Activated CD4-positive, alpha-beta T cell treated with anti-CD3 and anti-CD28 coated beads, Interleukin-10, Interleukin-2, amounts not matched to agents 100 ng/mL and 50 ng/mL, durations not matched to agents 16 hours and 8 hours (primary cell): ENCODE measurements at regions not wholly inside any gene's neighbourhood (a gene's known extent, or its start where the extent isn't known, plus 50 kb on each side); places are given as distances from the start of the nearest gene placed in this dataset.

ENCODE experiments used
- DNase-seq: peaks from one replicate; pipeline ENCODE4 v3.0.0-alpha.2; 2020

GRCh38 chr13:89937420-89937819 is 1410.1 kb upstream of the MIR17HG start:
- DNase-seq, result no peak

- no peak for DNase-seq
Observed at GRCh38 chr13:89940383-89940782, 1407.1 kb upstream of the MIR17HG start.

GRCh38 chr13:89943139-89943538 is 1404.3 kb upstream of the MIR17HG start:
- no peak for DNase-seq

- DNase-seq, result no peak
Observed at GRCh38 chr13:89950225-89950624, 1397.3 kb upstream of the MIR17HG start.

DNA sequence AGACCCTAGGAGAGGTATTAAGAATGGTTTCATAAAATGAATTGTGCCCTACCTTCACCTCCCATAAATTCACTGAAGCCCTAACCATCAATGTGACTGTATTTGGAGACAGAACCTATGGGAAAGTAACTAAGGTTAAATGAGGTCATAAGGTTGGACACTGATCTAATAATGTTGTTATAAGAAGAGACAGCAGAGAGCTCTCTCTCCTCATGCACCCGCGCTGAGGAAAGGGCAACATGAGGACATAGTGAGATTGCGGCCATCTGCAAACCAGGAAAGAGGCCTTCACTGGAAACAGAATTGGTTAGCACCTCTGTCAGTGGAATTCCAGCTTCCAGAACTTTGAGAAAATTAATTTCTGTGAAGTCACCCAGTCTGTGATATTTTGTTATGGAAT is 1396.1 kb upstream of the MIR17HG start:
- no peak for DNase-seq

GRCh38 chr13:89953581-89953980 is 1393.9 kb upstream of the MIR17HG start:
- no peak for DNase-seq

DNA sequence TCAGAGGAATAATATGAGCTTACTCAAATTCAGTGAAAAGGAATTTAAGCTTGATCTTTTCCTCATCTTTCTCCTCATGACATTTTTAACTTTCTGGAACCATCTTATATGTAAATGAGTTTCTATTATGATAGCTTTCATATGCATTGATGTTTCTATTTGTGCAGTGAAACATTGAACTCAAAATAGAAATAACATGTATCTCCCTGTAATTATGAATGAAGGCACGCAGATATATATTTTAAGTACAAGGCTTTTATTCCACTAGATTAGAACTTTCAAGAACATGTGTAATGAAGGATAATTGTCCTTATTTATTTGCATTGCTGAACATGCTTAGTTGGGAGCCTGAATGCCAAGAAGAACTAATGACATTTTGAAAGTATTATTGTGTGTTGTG is 1391.7 kb upstream of the MIR17HG start:
- no peak for DNase-seq

- no peak for DNase-seq
Observed at GRCh38 chr13:89959074-89959473, 1388.4 kb upstream of the MIR17HG start.

DNA sequence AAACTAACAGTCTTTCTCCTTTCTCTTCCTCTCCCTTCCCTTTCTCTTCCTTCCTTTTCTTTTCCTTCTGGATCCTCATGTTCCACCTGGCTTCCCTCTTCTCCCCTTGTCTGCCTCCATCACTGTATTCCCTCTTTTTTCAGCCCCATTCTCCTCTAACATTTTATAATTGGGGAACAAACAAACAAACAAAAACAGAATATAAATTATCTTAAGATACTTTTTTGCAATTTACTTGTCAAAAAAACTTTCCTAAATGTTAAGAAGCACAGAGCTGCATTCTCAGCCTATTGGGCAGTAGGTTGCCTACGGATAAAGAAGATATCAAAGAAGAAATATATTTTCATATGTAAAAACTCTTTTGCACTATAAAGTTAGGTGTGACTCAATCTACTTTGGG is 1382.2 kb upstream of the MIR17HG start:
- DNase-seq, result no peak

DNA sequence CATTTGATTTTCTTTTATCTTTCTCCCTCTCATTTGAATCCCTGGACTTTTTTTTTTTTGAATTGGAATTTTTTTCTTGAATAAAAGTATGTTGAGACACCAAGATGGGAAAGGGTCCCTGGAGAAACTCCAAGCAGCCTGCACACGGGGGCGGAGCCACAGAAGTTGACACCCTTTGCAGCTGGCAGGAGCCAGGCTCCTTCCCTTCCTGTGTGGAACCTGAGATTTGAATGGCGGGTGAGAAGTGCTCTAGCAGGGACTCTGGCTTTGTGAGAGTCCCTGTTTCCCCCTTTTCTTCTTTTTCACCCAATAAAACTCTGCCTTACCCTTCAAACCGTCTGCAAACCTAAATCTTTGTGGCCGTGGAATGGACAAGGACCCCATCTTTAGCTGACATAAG is 1381.0 kb upstream of the MIR17HG start:
- no peak for DNase-seq

DNA sequence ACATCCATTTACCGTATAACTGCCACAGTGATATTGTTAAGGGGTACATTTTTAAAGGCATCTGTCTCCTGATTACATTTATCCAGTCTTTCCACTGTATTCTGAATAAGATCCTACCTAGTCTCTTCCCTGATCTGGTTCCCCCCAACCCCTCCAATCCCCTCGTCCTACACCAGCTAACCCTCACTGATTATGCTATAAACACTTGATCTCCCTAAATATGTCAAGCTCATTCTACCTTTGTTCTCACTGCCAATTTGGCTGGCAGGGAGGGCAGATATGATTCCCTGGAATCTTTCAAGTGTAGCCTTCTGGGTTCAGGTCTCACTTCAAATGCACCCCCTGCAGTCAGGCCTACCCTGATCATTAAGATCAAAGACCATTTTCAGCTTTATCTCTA is 1379.8 kb upstream of the MIR17HG start:
- DNase-seq, result no peak

- no peak for DNase-seq
Observed at GRCh38 chr13:89968470-89968869, 1379.0 kb upstream of the MIR17HG start.

- DNase-seq, result no peak
Observed at GRCh38 chr13:89970353-89970709, 1377.2 kb upstream of the MIR17HG start.

DNA sequence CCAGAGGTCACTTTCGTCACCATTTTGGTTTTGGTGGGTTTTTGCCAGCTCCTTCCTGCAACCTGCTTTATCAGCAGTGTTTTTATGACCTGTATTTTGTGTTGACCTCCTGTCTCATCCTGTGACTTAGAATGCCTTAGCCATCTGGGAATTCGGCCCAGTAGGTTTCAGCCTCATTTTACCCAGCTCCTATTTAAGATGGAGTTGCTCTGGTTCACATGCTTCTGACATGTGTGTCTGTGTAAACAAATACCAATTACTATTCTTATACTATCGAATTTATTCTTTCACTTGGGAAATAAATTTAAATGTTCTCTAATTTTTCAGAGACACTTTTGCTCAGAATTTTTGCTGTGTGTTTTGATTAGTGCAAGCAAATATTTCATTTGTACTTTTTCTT is 1370.3 kb upstream of the MIR17HG start:
- DNase-seq, result no peak

DNA sequence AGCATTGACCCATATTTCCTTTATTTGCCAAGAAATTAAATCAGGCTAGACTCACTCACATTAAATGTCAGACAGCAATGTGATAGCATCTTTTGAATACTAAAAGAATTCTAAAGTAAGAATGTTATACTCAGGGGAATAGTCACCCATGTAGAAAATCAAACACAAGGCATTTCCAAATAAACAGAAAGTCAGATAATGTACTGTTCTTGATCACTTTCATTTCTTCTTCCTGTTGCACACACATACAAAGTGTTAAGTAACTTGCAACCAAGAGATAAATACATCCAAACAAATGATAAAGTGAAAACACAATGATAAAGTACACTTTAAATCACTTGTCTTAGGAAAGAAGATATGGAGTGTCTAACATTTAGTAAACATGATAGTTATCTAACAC is 1366.6 kb upstream of the MIR17HG start:
- DNase-seq, result no peak

DNA sequence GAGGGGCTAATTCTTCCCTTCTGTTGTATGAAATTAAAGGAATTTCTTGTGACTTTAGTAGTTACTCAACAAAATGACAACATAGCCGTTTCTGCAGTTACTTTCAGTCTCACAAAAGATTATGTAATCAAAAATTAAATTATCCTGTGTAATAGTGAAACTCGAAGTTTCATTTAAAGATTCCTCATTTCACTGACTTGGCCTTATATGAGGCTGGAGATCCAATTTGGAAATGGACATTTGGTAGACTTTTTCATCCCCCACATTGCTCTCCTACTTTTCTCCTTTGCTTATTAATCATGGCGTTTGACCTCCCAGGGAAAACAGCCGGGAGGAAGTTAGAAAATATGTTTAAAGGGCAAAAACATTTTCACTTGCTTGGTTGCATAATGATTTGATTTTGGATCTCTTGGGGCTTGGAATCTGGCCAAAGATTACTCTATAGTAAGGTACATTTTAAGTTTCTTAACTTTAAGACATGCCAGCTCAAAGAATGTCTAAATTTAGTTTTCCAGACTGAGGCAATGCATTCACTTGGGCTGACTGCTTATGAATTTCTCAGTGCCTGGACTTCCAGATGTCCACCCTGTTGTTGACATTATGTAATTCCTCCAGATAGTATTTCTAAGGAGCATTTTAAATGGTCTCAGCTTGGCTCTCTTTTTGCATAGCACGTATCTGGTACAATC is 1364.9 kb upstream of the MIR17HG start:
- DNase-seq, result no peak

DNA sequence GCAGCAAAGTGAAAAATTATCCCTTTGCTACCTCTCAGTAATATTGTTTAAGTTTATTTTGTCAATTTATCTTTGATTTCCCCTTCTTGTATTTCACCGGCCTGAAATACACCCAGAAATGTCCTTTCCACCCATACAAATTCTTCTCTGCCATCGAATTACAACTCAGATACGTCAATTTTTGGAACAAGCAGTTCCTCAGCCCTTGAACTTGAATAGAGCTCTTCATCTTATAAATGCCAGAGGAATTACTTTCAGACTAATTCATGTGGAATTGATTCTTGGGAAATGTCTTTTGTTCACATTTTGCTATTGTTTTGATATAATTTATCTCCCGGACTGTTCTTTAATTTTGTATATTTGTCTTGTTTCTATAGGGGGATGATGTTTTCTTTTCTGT is 1359.3 kb upstream of the MIR17HG start:
- no peak for DNase-seq

DNA sequence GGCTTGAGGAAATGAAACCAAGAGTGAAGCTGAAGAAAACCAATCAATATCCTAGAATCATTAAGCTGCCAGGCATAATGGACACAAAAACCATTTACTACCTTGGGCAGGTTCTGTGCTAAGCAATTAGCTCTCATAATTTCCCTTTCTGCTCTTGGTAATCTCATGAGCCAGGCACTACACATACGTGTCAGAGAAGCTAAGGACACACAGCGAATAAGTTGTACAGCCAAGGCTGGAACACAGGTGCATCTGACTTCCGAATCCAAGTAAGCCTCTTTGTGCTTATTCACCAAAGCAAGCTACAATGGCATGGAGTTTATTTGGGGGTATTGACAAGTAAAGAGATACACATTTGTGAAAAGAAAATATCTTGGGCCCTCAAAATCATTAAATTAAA is 1343.9 kb upstream of the MIR17HG start:
- DNase-seq, result no peak

DNA sequence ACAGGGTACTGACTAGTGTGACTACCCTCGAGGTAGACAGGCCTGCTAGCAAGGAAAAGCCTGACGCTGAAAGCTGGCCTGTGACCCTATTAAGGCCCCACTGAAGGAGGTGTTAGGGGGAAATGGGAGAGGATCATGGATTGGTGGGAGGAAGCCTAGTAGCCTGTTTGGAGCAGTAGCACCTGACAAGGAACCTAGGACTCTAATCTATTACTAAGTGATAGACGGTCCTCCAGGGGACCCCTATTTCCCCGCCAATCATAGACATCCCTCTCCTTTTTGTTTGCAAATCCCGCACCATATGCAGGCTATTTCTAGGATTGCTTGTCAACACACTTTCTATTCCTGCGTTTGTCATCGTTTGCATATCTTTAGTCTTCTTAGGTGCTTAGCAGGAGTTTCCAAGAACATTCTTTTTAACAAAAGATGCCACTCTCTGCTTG is 1338.8 kb upstream of the MIR17HG start:
- no peak for DNase-seq

- no peak for DNase-seq
Observed at GRCh38 chr13:90014038-90014437, 1333.4 kb upstream of the MIR17HG start.

GRCh38 chr13:90015565-90016507 is 1331.7 kb upstream of the MIR17HG start:
- DNase-seq, result no peak

- DNase-seq, result no peak
Observed at GRCh38 chr13:90016688-90017087, 1330.8 kb upstream of the MIR17HG start.

GRCh38 chr13:90020536-90021070 is 1326.9 kb upstream of the MIR17HG start:
- no peak for DNase-seq

DNA sequence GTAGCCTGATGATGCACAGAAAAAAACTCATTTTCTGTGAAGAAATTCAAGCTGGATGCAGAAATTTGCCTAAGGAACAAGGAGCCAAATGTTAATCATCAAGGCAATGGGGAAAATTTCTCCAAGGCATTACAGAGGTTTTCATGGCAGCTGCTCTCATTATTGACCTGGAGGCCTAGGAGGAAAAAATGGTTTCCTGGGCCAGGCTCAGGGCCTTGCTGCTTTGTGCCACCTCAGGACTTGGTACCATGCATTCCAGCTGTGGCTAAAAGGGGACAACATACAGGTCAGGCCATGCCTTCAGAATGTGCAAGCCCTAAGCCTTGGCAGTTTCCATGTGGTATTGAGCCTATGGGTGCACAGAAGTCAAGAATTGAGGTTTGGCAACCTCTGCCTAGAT is 1320.1 kb upstream of the MIR17HG start:
- no peak for DNase-seq
